ENCODE measurements at regions not wholly inside any gene's neighbourhood (a gene's known extent, or its start where the extent isn't known, plus 50 kb on each side); places are given as distances from the start of the nearest gene placed in this dataset.

GRCh38 chr2:51304311-51304710 is 272.4 kb upstream of the NRXN1 start:
- TF ChIP-seq EZH2 (IDR thresholded peaks at IDR 0.05; ENCODE audit: insufficient read depth, poor library complexity, severe bottlenecking) (no peak), EZH2phosphoT487 (IDR thresholded peaks at IDR 0.05; ENCODE audit: insufficient read depth, low read depth) (no peak)

All from GM23248 (cell line).